ENCODE measurements at regions not wholly inside any gene's neighbourhood (a gene's known extent, or its start where the extent isn't known, plus 50 kb on each side); places are given as distances from the start of the nearest gene placed in this dataset.

DNA sequence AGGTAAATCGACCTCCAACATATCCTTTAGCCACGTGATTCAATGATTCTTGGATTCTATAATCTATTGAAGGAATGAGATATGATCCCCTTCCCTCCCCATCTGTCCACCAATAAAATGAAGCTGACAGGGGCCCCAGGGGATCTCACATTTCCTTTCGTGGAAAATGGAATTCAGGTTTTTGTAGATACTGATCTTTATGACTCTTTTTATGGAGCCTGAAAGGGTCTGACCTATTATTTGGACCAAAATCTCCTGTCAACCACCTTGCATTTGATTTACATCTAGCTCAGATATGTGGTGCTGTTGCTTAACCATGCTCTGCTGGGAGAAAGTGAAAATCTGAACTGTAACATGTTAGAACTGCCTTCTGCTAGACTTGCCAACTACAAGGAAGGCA lies 234.0 kb upstream of the CXCL12 start:
- H3K36me3 ChIP-seq (ENCODE audit: control insufficient read depth in 2 of 2, insufficient read depth in 2 of 2, low read length in 1 of 2), result no peaks in the 10 kb centered on the region
- H3K27me3 ChIP-seq (ENCODE audit: control insufficient read depth in 2 of 2, insufficient read depth in 1 of 2, low read length in 1 of 2), result no peaks in the 10 kb centered on the region
- no peak for DNase-seq (ENCODE audit: low read depth in 6 of 9, low spot score in 9 of 9)
- H3K4me3 ChIP-seq (ENCODE audit: low read length in 2 of 2), result no peak overlapping the region
- WGBS, result 78% methylated on average over 3 of the region's 3 CpGs
- no peak overlapping the region for H3K27ac ChIP-seq (ENCODE audit: low read depth in 1 of 2, low read length in 1 of 2)
- no peaks in the 10 kb centered on the region for H3K4me1 ChIP-seq (ENCODE audit: control insufficient read depth in 2 of 2, insufficient read depth in 2 of 2, low read length in 2 of 2)
- H3K9me3 ChIP-seq (ENCODE audit: control insufficient read depth in 2 of 2, insufficient read depth in 1 of 2, low read length in 1 of 2), result no peaks in the 10 kb centered on the region

DNA sequence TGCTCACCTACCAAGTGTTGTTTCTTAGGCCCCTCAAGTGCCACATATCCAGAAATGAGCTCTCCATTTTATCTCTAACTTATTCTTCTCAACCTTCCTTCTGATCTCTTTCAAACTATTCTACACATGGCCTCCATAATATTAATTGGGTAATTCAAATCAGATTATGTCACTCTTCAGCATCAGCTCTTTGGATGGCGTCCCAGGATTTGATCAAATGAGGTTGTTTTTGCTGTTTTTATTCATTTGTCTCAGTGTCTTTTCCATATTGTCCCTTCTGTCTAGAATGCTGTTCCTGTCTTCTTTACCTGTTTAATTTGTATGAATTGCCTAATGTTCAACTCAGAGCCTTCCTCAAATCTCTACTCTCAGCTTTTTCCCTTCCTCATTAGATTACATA lies 234.6 kb upstream of the CXCL12 start:
- Histone ChIP-seq H3K27me3 (ENCODE audit: control insufficient read depth in 2 of 2, insufficient read depth in 1 of 2, low read length in 1 of 2) (no peaks in the 10 kb centered on the region), H3K4me3 (ENCODE audit: low read length in 2 of 2) (no peak overlapping the region), H3K9me3 (ENCODE audit: control insufficient read depth in 2 of 2, insufficient read depth in 1 of 2, low read length in 1 of 2) (no peaks in the 10 kb centered on the region), H3K27ac (ENCODE audit: low read depth in 1 of 2, low read length in 1 of 2) (no peak overlapping the region), H3K4me1 (ENCODE audit: control insufficient read depth in 2 of 2, insufficient read depth in 2 of 2, low read length in 2 of 2) (no peaks in the 10 kb centered on the region), H3K36me3 (ENCODE audit: control insufficient read depth in 2 of 2, insufficient read depth in 2 of 2, low read length in 1 of 2) (no peaks in the 10 kb centered on the region)
- no peak for DNase-seq (ENCODE audit: low read depth in 6 of 9, low spot score in 9 of 9)
- 0% methylated on average over 1 of the region's 1 CpG for WGBS

DNA sequence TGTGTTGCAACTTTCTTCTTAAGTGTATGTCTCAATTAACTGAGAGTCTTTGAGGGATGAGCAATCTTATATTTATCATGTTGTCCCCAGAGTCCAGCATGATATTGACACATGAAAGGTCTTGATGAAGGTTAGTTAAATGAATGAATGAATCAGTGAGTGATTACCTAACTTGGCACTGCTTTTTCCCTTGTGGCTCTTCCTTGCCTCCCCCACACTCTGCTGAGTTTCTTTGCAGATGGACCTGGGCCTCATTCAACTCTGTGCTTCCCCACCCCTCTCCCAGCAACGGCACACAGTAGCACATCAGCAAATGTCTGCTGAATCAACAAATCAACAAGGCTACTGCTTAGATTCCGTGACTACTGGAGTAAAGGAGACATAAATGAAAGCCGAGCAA lies 235.1 kb upstream of the CXCL12 start:
- H3K27me3 ChIP-seq (ENCODE audit: control insufficient read depth in 2 of 2, insufficient read depth in 1 of 2, low read length in 1 of 2), result no peaks in the 10 kb centered on the region
- H3K27ac ChIP-seq (ENCODE audit: low read depth in 1 of 2, low read length in 1 of 2), result no peak overlapping the region
- H3K4me1 ChIP-seq (ENCODE audit: control insufficient read depth in 2 of 2, insufficient read depth in 2 of 2, low read length in 2 of 2), result no peaks in the 10 kb centered on the region
- WGBS, result 88% methylated on average over 3 of the region's 3 CpGs
- DNase-seq (ENCODE audit: low read depth in 6 of 9, low spot score in 9 of 9), result no peak
- no peaks in the 10 kb centered on the region for H3K9me3 ChIP-seq (ENCODE audit: control insufficient read depth in 2 of 2, insufficient read depth in 1 of 2, low read length in 1 of 2)
- no peaks in the 10 kb centered on the region for H3K36me3 ChIP-seq (ENCODE audit: control insufficient read depth in 2 of 2, insufficient read depth in 2 of 2, low read length in 1 of 2)
- H3K4me3 ChIP-seq (ENCODE audit: low read length in 2 of 2), result no peak overlapping the region

DNA sequence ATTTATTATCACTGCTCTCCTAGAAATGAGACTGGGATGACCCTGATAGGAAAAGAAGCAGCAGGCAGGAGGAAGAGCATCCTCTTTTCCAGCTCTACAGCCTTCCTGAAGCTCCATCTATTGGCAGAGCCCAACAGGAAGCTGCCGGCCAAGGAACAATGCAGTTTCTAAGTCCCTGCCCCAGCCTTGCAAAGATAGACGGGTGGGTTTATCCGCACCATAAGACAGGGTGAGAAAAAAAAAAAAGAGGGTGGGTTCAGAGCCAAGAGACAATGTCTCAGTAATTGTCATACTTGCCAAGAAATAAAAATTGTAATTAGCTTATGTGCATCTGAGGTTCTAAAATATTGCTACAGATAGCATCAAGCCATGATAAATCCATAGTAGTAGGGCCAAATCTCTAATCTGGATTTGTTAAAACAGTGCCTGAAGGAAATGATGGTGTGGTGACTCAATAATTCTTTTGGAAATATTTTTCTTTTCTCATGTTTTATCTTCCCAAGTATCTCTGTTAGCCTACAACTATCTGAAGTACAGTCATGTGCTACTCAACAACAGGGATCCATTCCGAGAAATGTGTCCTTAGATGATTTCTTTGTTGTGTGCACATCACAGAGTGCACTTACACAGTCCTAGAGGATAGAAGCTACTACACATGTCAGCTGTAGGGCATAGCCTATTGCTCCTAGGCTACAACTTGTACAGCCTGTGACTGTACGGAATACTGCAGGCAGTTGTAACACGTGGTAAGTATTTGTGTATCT lies 242.9 kb upstream of the CXCL12 start:
- Histone ChIP-seq H3K36me3 (ENCODE audit: control insufficient read depth in 2 of 2, insufficient read depth in 2 of 2, low read length in 1 of 2) (no peaks in the 10 kb centered on the region), H3K27ac (ENCODE audit: low read depth in 1 of 2, low read length in 1 of 2) (no peak overlapping the region), H3K4me3 (ENCODE audit: low read length in 2 of 2) (no peak overlapping the region), H3K27me3 (ENCODE audit: control insufficient read depth in 2 of 2, insufficient read depth in 1 of 2, low read length in 1 of 2) (no peaks in the 10 kb centered on the region), H3K4me1 (ENCODE audit: control insufficient read depth in 2 of 2, insufficient read depth in 2 of 2, low read length in 2 of 2) (no peaks in the 10 kb centered on the region), H3K9me3 (ENCODE audit: control insufficient read depth in 2 of 2, insufficient read depth in 1 of 2, low read length in 1 of 2) (no peaks in the 10 kb centered on the region)
- 95% methylated on average over 6 of the region's 6 CpGs for WGBS
- DNase-seq (ENCODE audit: low read depth in 6 of 9, low spot score in 9 of 9), result no peak

DNA sequence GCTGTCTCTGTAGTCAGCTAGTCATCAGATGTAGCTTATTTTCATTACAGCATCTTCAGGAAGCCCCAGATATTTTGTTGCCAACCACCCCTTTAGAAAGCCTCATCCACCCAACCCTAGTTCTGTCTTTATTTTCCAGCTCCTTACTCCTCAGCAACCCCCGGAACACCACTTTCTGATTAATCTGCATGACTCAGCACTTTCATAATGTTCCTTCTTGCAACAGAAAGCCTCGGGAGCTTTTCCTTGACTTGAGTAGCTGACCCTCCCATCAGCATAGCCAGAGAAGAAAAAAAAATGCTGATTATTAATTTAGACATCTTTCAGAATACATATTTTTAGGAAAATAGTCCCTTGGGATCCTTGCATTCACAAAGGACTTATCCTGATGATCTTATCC lies 244.0 kb upstream of the CXCL12 start:
- WGBS, result 4% methylated on average over 2 of the region's 2 CpGs
- Histone ChIP-seq H3K9me3 (ENCODE audit: control insufficient read depth in 2 of 2, insufficient read depth in 1 of 2, low read length in 1 of 2) (no peaks in the 10 kb centered on the region), H3K36me3 (ENCODE audit: control insufficient read depth in 2 of 2, insufficient read depth in 2 of 2, low read length in 1 of 2) (no peaks in the 10 kb centered on the region), H3K4me3 (ENCODE audit: low read length in 2 of 2) (no peak overlapping the region), H3K27ac (ENCODE audit: low read depth in 1 of 2, low read length in 1 of 2) (no peak overlapping the region), H3K27me3 (ENCODE audit: control insufficient read depth in 2 of 2, insufficient read depth in 1 of 2, low read length in 1 of 2) (no peaks in the 10 kb centered on the region), H3K4me1 (ENCODE audit: control insufficient read depth in 2 of 2, insufficient read depth in 2 of 2, low read length in 2 of 2) (no peaks in the 10 kb centered on the region)
- DNase-seq (ENCODE audit: low read depth in 6 of 9, low spot score in 9 of 9), result no peak

DNA sequence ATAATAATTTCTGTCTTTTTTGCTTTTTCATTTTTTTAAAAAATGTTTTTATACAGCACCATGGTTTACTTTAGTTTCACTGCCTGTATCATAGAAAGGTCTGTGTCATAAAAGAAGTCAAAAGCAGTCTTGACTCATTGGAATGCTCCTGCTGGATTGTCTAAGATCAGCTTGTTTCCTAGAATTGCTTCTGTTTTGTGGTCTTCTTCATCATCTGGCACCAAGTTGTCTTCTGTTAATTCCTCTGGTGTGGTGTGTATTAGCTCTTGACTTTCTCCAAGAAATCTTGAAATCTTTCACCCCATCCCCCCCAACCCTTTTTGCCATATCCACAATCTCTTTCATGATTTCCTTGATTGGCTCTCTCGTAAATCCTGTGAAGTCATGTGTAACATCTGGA lies 250.3 kb upstream of the CXCL12 start:
- Histone ChIP-seq H3K4me3 (ENCODE audit: low read length in 2 of 2) (no peak overlapping the region), H3K27me3 (ENCODE audit: control insufficient read depth in 2 of 2, insufficient read depth in 1 of 2, low read length in 1 of 2) (no peaks in the 10 kb centered on the region), H3K27ac (ENCODE audit: low read depth in 1 of 2, low read length in 1 of 2) (no peak overlapping the region), H3K36me3 (ENCODE audit: control insufficient read depth in 2 of 2, insufficient read depth in 2 of 2, low read length in 1 of 2) (no peaks in the 10 kb centered on the region), H3K4me1 (ENCODE audit: control insufficient read depth in 2 of 2, insufficient read depth in 2 of 2, low read length in 2 of 2) (no peaks in the 10 kb centered on the region), H3K9me3 (ENCODE audit: control insufficient read depth in 2 of 2, insufficient read depth in 1 of 2, low read length in 1 of 2) (no peaks in the 10 kb centered on the region)
- 97% methylated on average over 1 of the region's 1 CpG for WGBS
- DNase-seq (ENCODE audit: low read depth in 6 of 9, low spot score in 9 of 9), result no peak

DNA sequence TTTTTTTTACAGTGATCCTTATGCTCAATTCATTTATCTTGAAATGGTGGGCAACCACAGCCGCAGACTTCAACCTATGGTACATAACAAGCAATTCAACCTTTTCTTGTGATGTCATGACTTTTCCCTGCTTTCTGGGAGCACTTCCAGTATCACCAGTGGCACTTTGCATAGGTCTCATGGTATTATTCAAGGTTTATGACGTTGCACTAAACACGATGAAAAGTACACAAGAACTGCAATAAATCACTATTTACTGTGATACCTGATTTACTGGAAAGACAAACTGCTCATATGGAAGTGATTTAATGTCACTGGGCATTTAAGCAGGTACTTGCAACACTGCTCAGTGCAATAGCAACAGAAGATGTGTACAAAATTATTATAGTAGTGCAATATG lies 251.7 kb upstream of the CXCL12 start:
- 94% methylated on average over 3 of the region's 3 CpGs for WGBS
- no peaks in the 10 kb centered on the region for H3K4me1 ChIP-seq (ENCODE audit: control insufficient read depth in 2 of 2, insufficient read depth in 2 of 2, low read length in 2 of 2)
- no peak overlapping the region for H3K27ac ChIP-seq (ENCODE audit: low read depth in 1 of 2, low read length in 1 of 2)
- H3K27me3 ChIP-seq (ENCODE audit: control insufficient read depth in 2 of 2, insufficient read depth in 1 of 2, low read length in 1 of 2), result no peaks in the 10 kb centered on the region
- H3K36me3 ChIP-seq (ENCODE audit: control insufficient read depth in 2 of 2, insufficient read depth in 2 of 2, low read length in 1 of 2), result no peaks in the 10 kb centered on the region
- H3K4me3 ChIP-seq (ENCODE audit: low read length in 2 of 2), result no peak overlapping the region
- DNase-seq (ENCODE audit: low read depth in 6 of 9, low spot score in 9 of 9), result no peak
- no peaks in the 10 kb centered on the region for H3K9me3 ChIP-seq (ENCODE audit: control insufficient read depth in 2 of 2, insufficient read depth in 1 of 2, low read length in 1 of 2)

DNA sequence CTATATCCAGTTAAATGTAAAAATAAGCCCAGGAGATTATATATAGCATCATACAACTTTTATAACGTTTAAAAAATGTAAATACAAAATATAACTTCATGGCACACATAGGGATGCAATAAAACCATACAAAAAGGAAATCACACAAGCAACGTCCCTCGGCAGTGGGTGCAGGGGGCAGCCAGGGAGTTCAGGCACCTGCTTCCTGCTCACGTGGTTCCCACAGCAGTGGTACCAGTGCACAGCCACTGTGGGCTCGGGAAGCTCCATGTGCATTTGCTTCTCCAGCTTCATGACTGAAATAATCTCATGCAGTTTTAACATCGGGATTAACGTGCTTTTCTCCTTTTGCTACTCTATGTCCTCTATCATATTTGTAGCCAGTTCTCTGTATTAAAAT lies 255.5 kb upstream of the CXCL12 start:
- no peak for DNase-seq (ENCODE audit: low read depth in 6 of 9, low spot score in 9 of 9)

DNA sequence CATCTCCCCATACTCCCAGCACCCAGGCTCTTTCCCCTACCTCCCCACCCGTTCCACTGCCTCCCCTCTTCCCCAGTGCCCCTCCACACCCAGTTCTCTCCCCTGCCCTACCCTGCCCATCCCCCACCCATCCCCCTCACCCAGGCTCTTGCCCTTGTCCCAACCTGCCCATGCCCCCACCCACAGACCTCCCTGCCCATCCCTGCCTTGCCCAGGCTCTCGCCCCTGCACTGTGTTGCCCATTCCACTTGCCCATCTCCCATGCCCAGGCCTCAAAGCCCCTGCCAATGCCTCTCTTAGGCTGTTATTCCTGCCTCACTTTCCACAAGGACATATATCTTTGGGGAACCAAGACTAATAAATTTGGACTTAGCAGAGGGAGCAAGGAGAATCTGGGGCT lies 262.6 kb upstream of the CXCL12 start:
- Histone ChIP-seq H3K27ac (ENCODE audit: low read depth in 1 of 2, low read length in 1 of 2) (no peak overlapping the region), H3K36me3 (ENCODE audit: control insufficient read depth in 2 of 2, insufficient read depth in 2 of 2, low read length in 1 of 2) (no peaks in the 10 kb centered on the region), H3K27me3 (ENCODE audit: control insufficient read depth in 2 of 2, insufficient read depth in 1 of 2, low read length in 1 of 2) (no peaks in the 10 kb centered on the region), H3K4me3 (ENCODE audit: low read length in 2 of 2) (no peak overlapping the region), H3K4me1 (ENCODE audit: control insufficient read depth in 2 of 2, insufficient read depth in 2 of 2, low read length in 2 of 2) (peaks cover 0 to 3% of the 10 kb centered on the region in 2 donors), H3K9me3 (ENCODE audit: control insufficient read depth in 2 of 2, insufficient read depth in 1 of 2, low read length in 1 of 2) (no peaks in the 10 kb centered on the region)
- no peak for DNase-seq (ENCODE audit: low read depth in 6 of 9, low spot score in 9 of 9)
- 91% methylated on average over 2 of the region's 2 CpGs for WGBS

More for the DNA sequence above, 255.5 kb upstream of the CXCL12 start:
- H3K9me3 ChIP-seq (ENCODE audit: control insufficient read depth in 2 of 2, insufficient read depth in 1 of 2, low read length in 1 of 2), result no peaks in the 10 kb centered on the region
- H3K27ac ChIP-seq (ENCODE audit: low read depth in 1 of 2, low read length in 1 of 2), result no peak overlapping the region
- H3K27me3 ChIP-seq (ENCODE audit: control insufficient read depth in 2 of 2, insufficient read depth in 1 of 2, low read length in 1 of 2), result no peaks in the 10 kb centered on the region
- no peaks in the 10 kb centered on the region for H3K4me1 ChIP-seq (ENCODE audit: control insufficient read depth in 2 of 2, insufficient read depth in 2 of 2, low read length in 2 of 2)
- H3K4me3 ChIP-seq (ENCODE audit: low read length in 2 of 2), result no peak overlapping the region
- no peaks in the 10 kb centered on the region for H3K36me3 ChIP-seq (ENCODE audit: control insufficient read depth in 2 of 2, insufficient read depth in 2 of 2, low read length in 1 of 2)
- 59% methylated on average over 7 of the region's 7 CpGs for WGBS

All from thymus (tissue), 11 donors.